ENCODE measurements at regions not wholly inside any gene's neighbourhood (a gene's known extent, or its start where the extent isn't known, plus 50 kb on each side); places are given as distances from the start of the nearest gene placed in this dataset.

GRCh38 chr4:38224850-38225249, 264.7 kb downstream of the PTTG2 start:
- no peak overlapping the region for H2AFZ ChIP-seq (ENCODE audit: low read length)
- no peak overlapping the region for H3K4me2 ChIP-seq (ENCODE audit: insufficient read depth in 1 of 2, low read depth in 2 of 2, low read length in 2 of 2)
- H3K4me1 ChIP-seq (replicated peaks in 1 of 4; ENCODE audit: control insufficient read depth in 3 of 4, insufficient read depth in 4 of 4, low read length in 3 of 4): no peaks in the 10 kb centered on the region
- no peak overlapping the region for H2BK20ac ChIP-seq (ENCODE audit: low read length)
- no peaks in the 10 kb centered on the region for H3K27me3 ChIP-seq (replicated peaks in 1 of 4; ENCODE audit: control insufficient read depth in 3 of 4, extremely low read depth in 1 of 4, insufficient read depth in 3 of 4, low read length in 3 of 4)
- no peak overlapping the region for H3K56ac ChIP-seq (replicated peaks; ENCODE audit: insufficient read length, low read depth, low read length)
- H2BK12ac ChIP-seq (ENCODE audit: low read depth, low read length): no peak overlapping the region
- H2BK120ac ChIP-seq (replicated peaks; ENCODE audit: low read depth, low read length): no peak overlapping the region
- H3K4ac ChIP-seq (replicated peaks; ENCODE audit: insufficient read length, low read depth, low read length): no peak overlapping the region
- no peak overlapping the region for H3K9ac ChIP-seq (replicated peaks in 1 of 4; ENCODE audit: extremely low read depth in 1 of 4, low read depth in 3 of 4, low read length in 3 of 4)
- no peak overlapping the region for H2AK5ac ChIP-seq (ENCODE audit: low read depth, low read length)
- no peak overlapping the region for H4K91ac ChIP-seq (replicated peaks; ENCODE audit: insufficient read length, low read length)
- H3K79me1 ChIP-seq (ENCODE audit: low read depth, low read length): no peaks in the 10 kb centered on the region
- FAIRE-seq: no peak
- no peak overlapping the region for H2BK5ac ChIP-seq (ENCODE audit: low read depth, low read length)
- ChIA-PET CTCF (ENCODE audit: partially characterized antibody) (no interaction called here), POLR2A (ENCODE audit: partially characterized antibody) (no interaction called here)
- peaks cover 0 to 2% of the 10 kb centered on the region in 2 experiments for H4K20me1 ChIP-seq (replicated peaks in 1 of 2; ENCODE audit: control insufficient read depth in 1 of 2, insufficient read depth in 2 of 2, low read length in 2 of 2)
- no peaks in the 10 kb centered on the region; the same call in 1 of the 2 replicates for H3K23me2 ChIP-seq (ENCODE audit: low read depth, low read length)
- no peak for DNase-seq (ENCODE audit: low read depth in 1 of 2, low spot score in 2 of 2)
- no peak overlapping the region for H3K4me3 ChIP-seq (ENCODE audit: extremely low read depth in 1 of 4, insufficient read depth in 2 of 4, low read depth in 3 of 4, low read length in 4 of 4)
- H2BK15ac ChIP-seq (ENCODE audit: low read length): no peak overlapping the region
- H3K27ac ChIP-seq (ENCODE audit: low read depth, low read length): no peak overlapping the region
- H4K8ac ChIP-seq (ENCODE audit: extremely low read depth, insufficient read depth, low read length): no peak overlapping the region
- TF ChIP-seq SP4 (IDR thresholded peaks at IDR 0.05; ENCODE audit: low read length): no peak
- no peak for TF ChIP-seq JUND (IDR thresholded peaks at IDR 0.05; ENCODE audit: low read length)
- TF ChIP-seq KDM4A (IDR thresholded peaks at IDR 0.05; ENCODE audit: low read depth, low read length, severe bottlenecking): no peak
- TF ChIP-seq HDAC2 (IDR thresholded peaks at IDR 0.05; ENCODE audit: borderline replicate concordance in 1 of 2, low read depth in 2 of 2, low read length in 2 of 2): no peak
- no peak for TF ChIP-seq KDM5A (IDR thresholded peaks at IDR 0.05; ENCODE audit: low read length)
- no peak for TF ChIP-seq RNF2 (IDR thresholded peaks at IDR 0.05; ENCODE audit: borderline replicate concordance, low read depth, low read length, missing control alignments, poor library complexity, severe bottlenecking)
- H3K36me3 ChIP-seq (ENCODE audit: control insufficient read depth in 2 of 4, insufficient read depth in 4 of 4, low read length in 3 of 4): no peaks in the 10 kb centered on the region
- no peak overlapping the region for H3K23ac ChIP-seq (ENCODE audit: insufficient read length)
- no peak overlapping the region for H3K14ac ChIP-seq (ENCODE audit: insufficient read length)
- H4K5ac ChIP-seq (ENCODE audit: insufficient read length, low read depth, low read length): no peak overlapping the region
- no peaks in the 10 kb centered on the region for H3K9me3 ChIP-seq (ENCODE audit: insufficient read depth in 2 of 2, low read depth in 1 of 2, low read length in 1 of 2)
- WGBS, 2 experiments (ENCODE audit: extremely low coverage in 1 of 2, insufficient coverage in 1 of 2, insufficient read length in 1 of 2, insufficient replicate concordance in 2 of 2, low coverage in 1 of 2, low lambda C conversion rate in 2 of 2, missing lambda C conversion rate in 1 of 2): 94% methylated on average over 3 of the region's 3 CpGs; no CpG with 5 or more reads in 1 of the 2 experiments
- H3K18ac ChIP-seq (ENCODE audit: extremely low read depth, low read length): no peak overlapping the region
- H3K79me2 ChIP-seq (ENCODE audit: control insufficient read depth in 1 of 2, insufficient read depth in 2 of 2, low read length in 2 of 2): no peaks in the 10 kb centered on the region
